WI38 (cell line): ENCODE measurements at regions not wholly inside any gene's neighbourhood (a gene's known extent, or its start where the extent isn't known, plus 50 kb on each side); places are given as distances from the start of the nearest gene placed in this dataset.
A peak's percentile ranks its signal among the peaks of the same experiment; 100 is the strongest.

Experiments
- H3K4me3 ChIP-seq: 2 replicates; pipeline ENCODE4 v1.5.1; 2011; ENCODE audit warnings: low read depth, mild to moderate bottlenecking, control low read depth, low read length
- CTCF ChIP-seq: IDR thresholded peaks from 2 replicates; pipeline ENCODE4 v1.5.1; 2012; ENCODE audit warnings: low read depth, mild to moderate bottlenecking, control low read depth, low read length

DNA sequence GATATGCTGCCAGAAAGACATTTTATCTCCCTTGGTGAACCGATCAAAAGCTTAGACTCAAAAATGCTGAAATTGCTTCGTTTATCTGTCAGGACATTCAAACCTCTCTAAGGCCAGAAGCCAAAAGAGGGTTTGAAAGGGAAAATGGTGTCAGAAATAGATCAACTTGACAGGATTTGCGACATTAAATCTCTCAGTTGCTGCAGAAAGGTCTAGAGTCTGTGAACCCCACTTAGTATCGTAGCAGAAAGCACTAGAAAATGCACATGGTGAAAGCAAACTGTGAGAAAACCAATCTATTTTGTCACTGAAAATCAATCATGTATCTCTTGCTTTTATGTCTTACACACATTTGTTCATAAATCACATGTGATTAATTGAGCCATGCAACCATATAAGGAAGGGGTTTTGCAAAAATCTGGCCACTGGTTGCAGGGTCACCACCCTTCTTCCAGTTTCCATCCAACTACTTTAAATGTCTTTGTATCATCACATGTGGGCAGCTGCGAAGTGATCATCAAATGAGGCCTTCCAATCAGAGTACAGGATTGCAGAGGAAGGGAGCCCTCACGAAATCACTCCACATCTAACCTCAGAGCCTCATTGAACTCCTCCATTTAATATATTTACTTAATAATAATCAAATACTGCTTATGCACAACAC lies 347.2 kb upstream of the ANXA10 start:
- TF ChIP-seq CTCF = no peak

GRCh38 chr4:167767281-167767680 lies 325.1 kb upstream of the ANXA10 start:
- H3K4me3 ChIP-seq = no peak overlapping the region
- no peak for TF ChIP-seq CTCF

More for the DNA sequence above, 347.2 kb upstream of the ANXA10 start:
- H3K4me3 ChIP-seq = no peak overlapping the region

GRCh38 chr4:167774646-167775045 lies 317.7 kb upstream of the ANXA10 start:
- TF ChIP-seq CTCF = no peak
- H3K4me3 ChIP-seq = no peak overlapping the region

GRCh38 chr4:167775375-167775774 lies 317.0 kb upstream of the ANXA10 start:
- no peak overlapping the region for H3K4me3 ChIP-seq
- TF ChIP-seq CTCF = no peak

DNA sequence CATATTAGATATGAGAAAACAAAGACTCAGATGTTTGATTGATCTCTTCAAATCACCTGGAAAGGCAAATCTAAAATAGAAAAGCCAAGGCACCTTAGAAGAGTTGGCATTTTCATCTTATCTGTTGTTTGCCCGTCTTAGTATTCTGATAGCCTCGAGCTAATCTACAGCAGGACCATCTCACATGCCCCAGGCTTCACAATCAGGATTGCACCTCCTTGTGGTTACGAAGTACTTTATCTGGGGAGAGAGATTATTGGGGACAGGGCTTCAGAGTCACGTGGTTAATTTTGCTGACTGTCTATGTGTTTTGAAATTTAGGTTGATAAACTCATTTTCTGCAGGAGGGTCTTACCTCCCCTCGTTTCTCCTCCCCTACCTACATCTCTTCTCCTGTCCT lies 313.1 kb upstream of the ANXA10 start:
- H3K4me3 ChIP-seq = no peak overlapping the region
- TF ChIP-seq CTCF = no peak

DNA sequence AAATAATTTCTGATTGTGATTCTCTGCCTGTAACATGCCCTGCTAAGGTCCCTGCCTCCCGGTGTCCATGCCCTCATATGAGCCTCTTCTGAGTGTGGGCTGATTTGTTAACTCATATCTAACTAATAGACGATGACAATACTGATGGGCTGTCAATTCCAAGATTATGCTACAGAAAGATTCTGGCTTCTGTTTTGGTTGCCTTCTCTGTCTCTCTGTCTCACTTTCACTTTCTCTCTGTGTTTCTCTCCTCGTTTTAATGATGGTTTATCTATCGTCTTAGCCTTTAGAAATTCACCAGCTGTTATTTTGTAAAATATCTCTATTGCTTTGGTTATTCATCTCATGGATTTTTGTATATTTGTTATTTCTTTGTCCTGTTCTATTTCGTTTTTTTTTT lies 312.5 kb upstream of the ANXA10 start:
- no peak for TF ChIP-seq CTCF
- 0 out of 2 replicates have a peak overlapping the region, but pooled peaks have one; percentile 14 for H3K4me3 ChIP-seq

DNA sequence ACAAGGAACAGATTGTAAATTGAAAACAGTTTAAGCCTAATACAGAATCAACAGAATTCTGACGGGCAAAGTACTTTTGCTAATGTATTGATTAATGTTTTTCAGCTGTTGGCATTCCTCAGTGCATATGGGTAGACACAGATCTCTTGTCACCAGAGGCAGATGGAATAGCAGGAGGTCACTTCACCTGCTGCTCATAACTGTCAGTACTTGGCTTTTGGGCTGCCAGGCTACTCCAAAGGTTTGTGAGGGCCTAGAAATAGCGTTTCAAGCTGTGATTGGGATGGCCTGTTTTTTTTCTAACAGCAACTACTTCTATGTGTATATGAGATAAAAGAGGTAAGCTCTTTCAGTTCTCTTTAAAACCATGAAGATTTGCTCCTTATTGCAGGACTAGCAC lies 307.5 kb upstream of the ANXA10 start:
- no peak overlapping the region for H3K4me3 ChIP-seq
- no peak for TF ChIP-seq CTCF
